KMS-11 (cell line): ENCODE measurements at regions not wholly inside any gene's neighbourhood (a gene's known extent, or its start where the extent isn't known, plus 50 kb on each side); places are given as distances from the start of the nearest gene placed in this dataset.
"Not testable (repeated sequence)": the region's sequence is repeated elsewhere in the genome, so short reads cannot be mapped to it uniquely, and the experiment has no call there.

Experiments
- H2AFZ ChIP-seq: fragments of 200-600 bp; sonication (generic); 2 replicates; pipeline ENCODE4 v1.6.1; 2016; ENCODE audit warnings: antibody characterized with exemption, mixed run types, low read depth
- H3K27ac ChIP-seq: fragments of 200-600 bp; sonication (generic); 2 replicates; pipeline ENCODE4 v1.6.1; 2016; ENCODE audit warnings: mild to moderate bottlenecking, mixed run types
- H3K27me3 ChIP-seq: fragments of 200-600 bp; sonication (generic); 2 replicates; pipeline ENCODE4 v1.6.1; 2017; ENCODE audit warnings: mild to moderate bottlenecking, low read depth, mixed run types, moderate library complexity; ENCODE audit not compliant: insufficient read depth
- H3K36me3 ChIP-seq: fragments of 200-600 bp; sonication (generic); 2 replicates; pipeline ENCODE4 v1.6.1; 2017; ENCODE audit warnings: mild to moderate bottlenecking, mixed run types; ENCODE audit not compliant: insufficient read depth
- H3K4me1 ChIP-seq: fragments of 200-600 bp; sonication (generic); 2 replicates; pipeline ENCODE4 v1.6.1; 2016; ENCODE audit warnings: mild to moderate bottlenecking, low read depth, mixed run types; ENCODE audit not compliant: poor library complexity, severe bottlenecking
- H3K4me2 ChIP-seq: fragments of 200-600 bp; sonication (generic); 2 replicates; pipeline ENCODE4 v1.7.0; 2016; ENCODE audit warnings: mild to moderate bottlenecking, mixed run types
- H3K4me3 ChIP-seq: fragments of 200-600 bp; sonication (generic); IDR thresholded peaks from 2 replicates; pipeline ENCODE4 v1.6.1; 2017; ENCODE audit warnings: low read depth, low read length, mixed read lengths; ENCODE audit not compliant: insufficient read depth
- H3K79me2 ChIP-seq: fragments of 200-600 bp; sonication (generic); 2 replicates; pipeline ENCODE4 v1.6.1; 2016; ENCODE audit warnings: low read depth, mixed run types; ENCODE audit not compliant: insufficient read depth
- H3K9ac ChIP-seq: fragments of 200-600 bp; sonication (generic); 2 replicates; pipeline ENCODE4 v1.6.1; 2016; ENCODE audit warnings: mild to moderate bottlenecking, mixed run types
- H4K20me1 ChIP-seq: fragments of 200-600 bp; sonication (generic); 2 replicates; pipeline ENCODE4 v1.6.1; 2016; ENCODE audit warnings: mild to moderate bottlenecking, mixed run types; ENCODE audit not compliant: insufficient read depth
- CTCF ChIP-seq: fragments of 200-600 bp; sonication (generic); conservative IDR thresholded peaks from 2 replicates; pipeline ENCODE4 v1.6.1; 2017; ENCODE audit warnings: low read depth, mild to moderate bottlenecking, antibody characterized with exemption, low read length, moderate library complexity, mixed read lengths

GRCh38 chr5:74526111-74526510, 114.4 kb downstream of the ENC1 start:
- Histone ChIP-seq H3K79me2 (no peaks in the 10 kb centered on the region), H2AFZ (no peak overlapping the region), H3K4me2 (no peak overlapping the region), H3K27ac (no peak overlapping the region), H3K27me3 (no peaks in the 10 kb centered on the region), H3K4me3 (no peak overlapping the region), H3K9ac (no peak overlapping the region), H4K20me1 (no peaks in the 10 kb centered on the region), H3K36me3 (no peaks in the 10 kb centered on the region), H3K4me1 (no peaks in the 10 kb centered on the region)
- no peak for TF ChIP-seq CTCF

- H3K27ac ChIP-seq, H3K36me3 ChIP-seq, H3K79me2 ChIP-seq, H3K4me1 ChIP-seq, H3K4me2 ChIP-seq, H4K20me1 ChIP-seq, H3K27me3 ChIP-seq, H3K9ac ChIP-seq, H2AFZ ChIP-seq, H3K4me3 ChIP-seq: not testable (repeated sequence)
Observed at GRCh38 chr5:74524767-74525166, 115.8 kb downstream of the ENC1 start.

GRCh38 chr5:74523698-74524097, 116.8 kb downstream of the ENC1 start:
- H3K36me3 ChIP-seq, H3K9ac ChIP-seq, H3K27me3 ChIP-seq, H3K4me2 ChIP-seq, H4K20me1 ChIP-seq, H3K4me3 ChIP-seq, H3K79me2 ChIP-seq, H3K27ac ChIP-seq, H2AFZ ChIP-seq, H3K4me1 ChIP-seq: not testable (repeated sequence)

- not testable (repeated sequence) for H3K79me2 ChIP-seq, H2AFZ ChIP-seq, H4K20me1 ChIP-seq, H3K4me2 ChIP-seq, H3K27ac ChIP-seq, H3K36me3 ChIP-seq, H3K9ac ChIP-seq, H3K4me1 ChIP-seq, H3K4me3 ChIP-seq, H3K27me3 ChIP-seq
Observed at GRCh38 chr5:74522838-74523237, 117.7 kb downstream of the ENC1 start.

GRCh38 chr5:74521401-74521800, 119.1 kb downstream of the ENC1 start:
- TF ChIP-seq CTCF: no peak
- Histone ChIP-seq H3K27ac (no peak overlapping the region), H3K9ac (no peak overlapping the region), H3K27me3 (no peaks in the 10 kb centered on the region), H3K79me2 (no peaks in the 10 kb centered on the region), H3K36me3 (no peaks in the 10 kb centered on the region), H3K4me3 (no peak overlapping the region), H3K4me1 (no peaks in the 10 kb centered on the region), H4K20me1 (no peaks in the 10 kb centered on the region), H2AFZ (no peak overlapping the region), H3K4me2 (no peak overlapping the region)

- no peaks in the 10 kb centered on the region for H3K79me2 ChIP-seq
Observed at GRCh38 chr5:74519679-74520078, 120.8 kb downstream of the ENC1 start.

More at GRCh38 chr5:74519679-74520078, 120.8 kb downstream of the ENC1 start:
- Histone ChIP-seq H3K4me2 (no peak overlapping the region), H2AFZ (no peak overlapping the region), H3K27me3 (no peaks in the 10 kb centered on the region), H3K4me3 (no peak overlapping the region), H3K9ac (no peak overlapping the region), H3K4me1 (no peaks in the 10 kb centered on the region), H3K27ac (no peak overlapping the region), H4K20me1 (no peaks in the 10 kb centered on the region), H3K36me3 (no peaks in the 10 kb centered on the region)
- TF ChIP-seq CTCF: no peak
